Progenitor cell of endocrine pancreas (in vitro differentiated cells): ENCODE measurements at regions not wholly inside any gene's neighbourhood (a gene's known extent, or its start where the extent isn't known, plus 50 kb on each side); places are given as distances from the start of the nearest gene placed in this dataset.

Experiments used
- DNase-seq: peaks from one replicate; pipeline ENCODE4 v3.0.0; 2021; ENCODE audit warnings: low spot score; ENCODE audit not compliant: unreplicated experiment
- H3K27ac Mint-ChIP-seq: 2 replicates; pipeline ENCODE4 v1.8.0; 2021; ENCODE audit warnings: mild to moderate bottlenecking, moderate library complexity, mixed read lengths
- H3K27me3 Mint-ChIP-seq: 2 replicates; pipeline ENCODE4 v1.8.0; 2021; ENCODE audit warnings: mixed read lengths
- H3K36me3 Mint-ChIP-seq: 2 replicates; pipeline ENCODE4 v1.8.0; 2022; ENCODE audit warnings: mixed read lengths; ENCODE audit not compliant: insufficient read depth
- H3K4me1 Mint-ChIP-seq: 2 replicates; pipeline ENCODE4 v1.8.0; 2021; ENCODE audit warnings: low read depth, mixed read lengths
- H3K4me3 Mint-ChIP-seq: 2 replicates; pipeline ENCODE4 v1.8.0; 2021; ENCODE audit warnings: low read depth, mild to moderate bottlenecking, moderate library complexity, mixed read lengths
- H3K9me3 Mint-ChIP-seq: 2 replicates; pipeline ENCODE4 v1.8.0; 2021; ENCODE audit warnings: low read depth, mixed read lengths
- TF ChIP-seq, protein P1 (sequence below): fragments of 200-600 bp; sonication (generic); IDR thresholded peaks from one replicate; pipeline ENCODE4 v1.5.0; 2021; ENCODE audit warnings: antibody characterized with exemption, mild to moderate bottlenecking; ENCODE audit not compliant: unreplicated experiment

DNA sequence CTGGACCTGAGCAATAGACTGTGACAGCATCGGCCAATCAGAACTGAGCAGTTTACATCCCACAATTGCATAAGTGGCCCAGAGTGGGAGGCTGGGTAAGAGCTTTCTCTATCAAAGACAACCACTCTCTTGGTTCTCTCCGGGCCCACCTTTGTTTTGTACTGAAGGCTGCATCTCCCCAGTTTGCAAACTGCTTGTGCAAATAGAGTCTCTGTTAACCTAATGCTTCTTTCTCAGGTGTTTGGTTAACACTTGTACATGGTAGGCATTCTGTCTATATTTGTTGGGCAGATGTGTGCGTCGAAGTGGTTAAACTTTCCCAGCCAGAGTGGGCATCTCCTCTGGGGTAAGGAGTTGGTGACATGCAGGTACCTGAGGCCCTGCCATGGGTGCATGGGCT is 177.1 kb downstream of the CDH26 start:
- no peaks in the 10 kb centered on the region for H3K36me3 Mint-ChIP-seq
- TF ChIP-seq, protein P1, sequence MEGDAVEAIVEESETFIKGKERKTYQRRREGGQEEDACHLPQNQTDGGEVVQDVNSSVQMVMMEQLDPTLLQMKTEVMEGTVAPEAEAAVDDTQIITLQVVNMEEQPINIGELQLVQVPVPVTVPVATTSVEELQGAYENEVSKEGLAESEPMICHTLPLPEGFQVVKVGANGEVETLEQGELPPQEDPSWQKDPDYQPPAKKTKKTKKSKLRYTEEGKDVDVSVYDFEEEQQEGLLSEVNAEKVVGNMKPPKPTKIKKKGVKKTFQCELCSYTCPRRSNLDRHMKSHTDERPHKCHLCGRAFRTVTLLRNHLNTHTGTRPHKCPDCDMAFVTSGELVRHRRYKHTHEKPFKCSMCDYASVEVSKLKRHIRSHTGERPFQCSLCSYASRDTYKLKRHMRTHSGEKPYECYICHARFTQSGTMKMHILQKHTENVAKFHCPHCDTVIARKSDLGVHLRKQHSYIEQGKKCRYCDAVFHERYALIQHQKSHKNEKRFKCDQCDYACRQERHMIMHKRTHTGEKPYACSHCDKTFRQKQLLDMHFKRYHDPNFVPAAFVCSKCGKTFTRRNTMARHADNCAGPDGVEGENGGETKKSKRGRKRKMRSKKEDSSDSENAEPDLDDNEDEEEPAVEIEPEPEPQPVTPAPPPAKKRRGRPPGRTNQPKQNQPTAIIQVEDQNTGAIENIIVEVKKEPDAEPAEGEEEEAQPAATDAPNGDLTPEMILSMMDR, result no peak
- no peak for DNase-seq
- no peak overlapping the region for H3K27ac Mint-ChIP-seq
- peaks cover 3% of the 10 kb centered on the region for H3K9me3 Mint-ChIP-seq
- no peak overlapping the region for H3K4me3 Mint-ChIP-seq
- peaks cover 4% of the 10 kb centered on the region for H3K4me1 Mint-ChIP-seq
- peaks cover 8% of the 10 kb centered on the region for H3K27me3 Mint-ChIP-seq

GRCh38 chr20:60136645-60137401 is 178.6 kb downstream of the CDH26 start:
- H3K4me3 Mint-ChIP-seq, result no peak overlapping the region
- H3K27ac Mint-ChIP-seq, result no peak overlapping the region
- no peaks in the 10 kb centered on the region for H3K36me3 Mint-ChIP-seq
- H3K4me1 Mint-ChIP-seq, result peaks cover 4% of the 10 kb centered on the region
- H3K9me3 Mint-ChIP-seq, result peaks cover 3% of the 10 kb centered on the region
- TF ChIP-seq, protein P1, result no peak
- peaks cover 3% of the 10 kb centered on the region for H3K27me3 Mint-ChIP-seq
- no peak for DNase-seq

DNA sequence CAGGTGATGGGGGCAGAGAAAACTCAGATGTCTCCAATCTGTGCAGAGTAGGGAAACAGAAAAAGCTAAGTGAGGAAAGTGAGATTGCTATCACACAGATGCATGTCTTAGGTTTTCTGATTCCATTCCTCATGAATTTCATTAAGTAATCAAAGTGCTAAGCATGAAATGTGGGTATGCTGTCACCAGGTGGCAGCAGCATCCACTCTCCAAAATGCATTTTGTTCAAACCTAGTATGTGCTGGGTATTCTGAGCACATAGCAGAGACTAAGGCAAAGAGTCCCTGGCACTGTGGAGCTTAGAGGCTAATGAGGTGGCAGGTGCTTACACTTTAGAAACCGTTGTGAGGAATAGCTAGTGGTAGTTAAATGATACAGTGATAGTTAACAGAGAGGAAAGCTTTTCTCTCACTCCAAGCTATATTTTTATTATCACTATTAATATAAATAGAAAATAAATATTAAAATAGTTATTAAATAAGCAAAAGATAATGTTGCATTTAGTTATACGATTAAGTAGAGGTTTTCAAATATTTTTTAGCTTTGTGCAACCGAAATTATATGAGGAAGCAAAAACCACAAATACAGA is 179.5 kb downstream of the CDH26 start:
- TF ChIP-seq, protein P1, result peak; percentile 58
- no peaks in the 10 kb centered on the region for H3K36me3 Mint-ChIP-seq
- H3K9me3 Mint-ChIP-seq, result peaks cover 3% of the 10 kb centered on the region
- H3K4me3 Mint-ChIP-seq, result no peak overlapping the region
- H3K27ac Mint-ChIP-seq, result no peak overlapping the region
- H3K4me1 Mint-ChIP-seq, result peaks cover 4% of the 10 kb centered on the region
- peaks cover 3% of the 10 kb centered on the region for H3K27me3 Mint-ChIP-seq
- no peak for DNase-seq

DNA sequence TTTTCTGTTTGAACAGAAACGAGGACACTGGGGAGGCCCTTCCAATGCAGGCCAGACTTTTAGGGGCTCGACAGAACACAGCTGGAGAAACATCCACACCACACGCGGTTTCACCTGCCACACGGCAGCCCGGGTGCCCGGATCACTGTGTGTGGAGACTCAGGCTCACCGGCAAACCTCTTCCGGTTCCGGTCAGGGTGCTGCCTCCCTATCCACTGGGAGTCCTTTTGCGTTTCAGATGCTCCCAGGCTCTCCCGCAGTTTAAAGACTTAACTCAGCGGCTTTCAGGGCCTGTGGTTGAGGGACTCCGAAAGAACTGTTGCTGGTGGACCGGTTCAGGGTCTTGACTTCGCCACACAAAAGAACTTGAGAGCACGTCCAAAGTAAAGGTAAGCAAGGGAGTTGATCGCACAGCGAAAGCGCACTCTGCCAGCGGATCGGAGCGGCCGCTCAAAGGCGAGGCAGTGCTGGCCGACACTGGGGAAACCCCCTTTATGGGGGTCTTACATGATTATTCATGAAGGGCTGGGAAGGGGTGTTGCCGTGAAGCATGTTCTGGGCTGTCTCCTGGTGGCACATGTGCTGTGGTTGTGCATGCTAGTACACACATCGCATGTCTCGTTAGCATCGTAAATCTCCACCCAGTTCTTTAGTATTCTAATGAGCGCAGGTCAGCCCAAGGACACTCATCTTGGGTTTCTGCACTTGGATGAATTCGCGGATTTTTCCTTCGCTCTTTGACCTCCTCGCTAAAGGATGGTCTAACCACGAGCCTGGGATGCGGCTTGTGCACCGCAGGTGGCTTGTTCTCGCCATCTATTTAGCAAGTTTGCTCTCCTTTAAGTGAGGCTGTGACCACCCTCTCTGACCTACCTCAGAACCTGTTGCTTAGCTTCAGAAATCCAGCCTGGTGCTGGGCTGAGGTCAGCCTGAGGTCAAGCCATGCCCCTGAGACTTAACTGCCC is 180.3 kb downstream of the CDH26 start:
- no peaks in the 10 kb centered on the region for H3K36me3 Mint-ChIP-seq
- H3K4me3 Mint-ChIP-seq, result no peak overlapping the region
- H3K4me1 Mint-ChIP-seq, result peaks cover 7% of the 10 kb centered on the region
- DNase-seq, result no peak
- H3K27me3 Mint-ChIP-seq, result peaks cover under 1% of the 10 kb centered on the region
- TF ChIP-seq, protein P1, result no peak
- no peak overlapping the region for H3K27ac Mint-ChIP-seq
- H3K9me3 Mint-ChIP-seq, result peaks cover 3% of the 10 kb centered on the region
